RWPE1 (cell line): ENCODE measurements at regions not wholly inside any gene's neighbourhood (a gene's known extent, or its start where the extent isn't known, plus 50 kb on each side); places are given as distances from the start of the nearest gene placed in this dataset.
A peak's percentile ranks its signal among the peaks of the same experiment; 100 is the strongest.
"Not testable (repeated sequence)": the region's sequence is repeated elsewhere in the genome, so short reads cannot be mapped to it uniquely, and the experiment has no call there.

Source experiments
- CTCF ChIA-PET: fragments of 350-600 bp; sonication (Branson Sonifier 250); formaldehyde crosslinking; extraction: SDS; loops from one replicate; lab custom pipeline; 2021; lab: Yijun Ruan, JAX
- POLR2A ChIA-PET: fragments of 400-600 bp; formaldehyde crosslinking; extraction: SDS; loops from one replicate; lab custom pipeline; 2020; ENCODE audit warnings: antibody characterized with exemption; ENCODE audit not compliant: low non-redundant PET; lab: Yijun Ruan, JAX
- DNase-seq: peaks from one replicate; pipeline ENCODE4 v3.0.0; 2012; ENCODE audit warnings: low spot score
- H3K27ac ChIP-seq: fragments of 450-650 bp; 2 replicates; pipeline ENCODE4 v1.5.1; 2017
- CTCF ChIP-seq: fragments of 450-650 bp; conservative IDR thresholded peaks from 2 replicates; pipeline ENCODE4 v1.5.1; 2017; ENCODE audit warnings: low read depth, mild to moderate bottlenecking

- H3K27ac ChIP-seq, result no peak overlapping the region
- no peak for TF ChIP-seq CTCF
- no peak for DNase-seq
- ChIA-PET CTCF (no interaction called here), POLR2A (no interaction called here)
Observed at GRCh38 chr15:59905176-59905575, 98.9 kb upstream of the FOXB1 start.

GRCh38 chr15:59904450-59905135 is 99.5 kb upstream of the FOXB1 start:
- CTCF ChIA-PET, result no interaction called here

GRCh38 chr15:59896663-59897074 is 107.4 kb upstream of the FOXB1 start:
- no peak for TF ChIP-seq CTCF
- POLR2A ChIA-PET, result no interaction called here
- CTCF ChIA-PET, result no interaction called here
- no peak for DNase-seq
- no peak overlapping the region for H3K27ac ChIP-seq

More at GRCh38 chr15:59904450-59905135, 99.5 kb upstream of the FOXB1 start:
- POLR2A ChIA-PET, result no interaction called here
- no peak for DNase-seq
- no peak for TF ChIP-seq CTCF
- no peak overlapping the region for H3K27ac ChIP-seq

- H3K27ac ChIP-seq, result no peak overlapping the region
- POLR2A ChIA-PET, result no interaction called here
- TF ChIP-seq CTCF, result no peak
- CTCF ChIA-PET, result no interaction called here
- no peak for DNase-seq
Observed at GRCh38 chr15:59894835-59895234, 109.3 kb upstream of the FOXB1 start.

DNA sequence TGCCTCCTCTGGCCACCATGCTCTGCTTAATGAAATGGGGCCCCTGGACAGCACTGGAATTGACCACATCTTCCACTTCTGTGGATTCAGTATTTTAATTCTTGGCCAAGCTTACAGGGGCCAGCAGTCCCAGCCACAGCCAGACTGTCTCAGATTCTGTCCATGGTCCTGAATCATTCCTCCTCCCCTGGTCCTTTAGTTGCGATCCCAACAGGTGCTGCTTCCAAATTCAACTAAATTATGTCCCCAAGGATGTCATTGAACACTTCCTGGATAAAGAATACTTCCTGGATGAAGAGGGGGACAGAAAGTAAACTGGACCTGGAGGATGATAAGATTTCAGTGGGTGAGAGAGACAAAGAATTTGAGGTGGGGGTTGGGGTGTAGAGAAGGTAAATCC is 111.1 kb upstream of the FOXB1 start:
- TF ChIP-seq CTCF, result no peak
- CTCF ChIA-PET, result no interaction called here
- POLR2A ChIA-PET, result no interaction called here
- peak; percentile 48 for DNase-seq
- no peak overlapping the region for H3K27ac ChIP-seq

DNA sequence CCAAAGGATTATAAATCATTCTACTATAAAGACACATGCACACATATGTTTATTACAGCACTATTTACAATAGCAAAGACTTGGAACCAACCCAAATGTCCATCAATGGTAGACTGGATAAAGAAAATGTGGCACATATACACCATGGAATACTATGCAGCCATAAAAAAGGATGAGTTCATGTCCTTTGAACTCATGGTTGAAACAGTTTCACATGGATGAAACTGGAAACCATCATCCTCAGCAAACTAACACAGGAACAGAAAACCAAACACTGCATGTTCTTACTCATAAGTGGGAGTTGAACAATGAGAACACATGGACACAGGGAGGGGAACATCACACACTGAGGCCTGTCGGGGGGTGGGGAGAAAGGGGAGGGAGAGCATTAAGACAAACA is 116.2 kb upstream of the FOXB1 start:
- CTCF ChIA-PET, POLR2A ChIA-PET, DNase-seq, H3K27ac ChIP-seq: not testable (repeated sequence)

- POLR2A ChIA-PET, result no interaction called here
- H3K27ac ChIP-seq, result no peak overlapping the region
- no peak for DNase-seq
- CTCF ChIA-PET, result no interaction called here
- no peak for TF ChIP-seq CTCF
Observed at GRCh38 chr15:59887211-59887610, 116.9 kb upstream of the FOXB1 start.
